IMR-90 (cell line): ENCODE measurements at regions not wholly inside any gene's neighbourhood (a gene's known extent, or its start where the extent isn't known, plus 50 kb on each side); places are given as distances from the start of the nearest gene placed in this dataset.

Experiments
- ATAC-seq: fragments of 200-7000 bp; cut with Tn5 transposase; 2 replicates; pipeline ENCODE4 v1.9.1; 2020; ENCODE audit warnings: low read depth, mild to moderate bottlenecking, moderate library complexity
- BruUV-seq: library from RNA; stranded (reverse); fragments of 400-500 nt; replicated peaks from 2 replicates; lab custom pipeline; 2021; lab: Mats Ljungman, UMichigan
- CTCF ChIA-PET: fragments of 300-600 bp; formaldehyde crosslinking; extraction: SDS; loops from one replicate; lab custom pipeline; 2021; ENCODE audit warnings: antibody characterized with exemption; lab: Yijun Ruan, JAX
- POLR2A ChIA-PET: fragments of 300-600 bp; sonication (Branson Sonifier 250); formaldehyde crosslinking; loops from one replicate; lab custom pipeline; 2022; ENCODE audit warnings: antibody characterized with exemption; ENCODE audit not compliant: unreplicated experiment; lab: Charles Lee
- DNase-seq: peaks from one replicate; pipeline ENCODE4 v3.0.0; 2013
- H2AFZ ChIP-seq: replicated peaks from 2 replicates; pipeline ENCODE3; 2013; ENCODE audit warnings: low read length, mild to moderate bottlenecking; ENCODE audit not compliant: poor library complexity
- H2AK5ac ChIP-seq: 2 replicates; pipeline ENCODE4 v1.6.1; 2013; ENCODE audit warnings: low read depth, low read length, inconsistent platforms
- H2AK9ac ChIP-seq: replicated peaks from 2 replicates; pipeline ENCODE3; 2013; ENCODE audit warnings: mild to moderate bottlenecking, low read depth, low read length, moderate library complexity; ENCODE audit not compliant: poor library complexity
- H2BK120ac ChIP-seq: 2 replicates; pipeline ENCODE4 v1.6.1; 2013; ENCODE audit warnings: low read depth, low read length, inconsistent platforms
- H2BK15ac ChIP-seq: 3 replicates; pipeline ENCODE4 v1.6.1; 2013; ENCODE audit warnings: low read depth, low read length, inconsistent platforms
- H2BK20ac ChIP-seq: 2 replicates; pipeline ENCODE4 v1.6.1; 2013; ENCODE audit warnings: low read depth, mild to moderate bottlenecking, inconsistent platforms, low read length, moderate library complexity
- H2BK5ac ChIP-seq: 2 replicates; pipeline ENCODE4 v1.6.1; 2013; ENCODE audit warnings: mild to moderate bottlenecking, low read depth, low read length, inconsistent platforms; ENCODE audit not compliant: poor library complexity, severe bottlenecking
- H3K14ac ChIP-seq: replicated peaks from 2 replicates; pipeline ENCODE4 v1.6.1; 2013; ENCODE audit warnings: low read depth, low read length, inconsistent platforms
- H3K18ac ChIP-seq: 2 replicates; pipeline ENCODE4 v1.6.1; 2013; ENCODE audit warnings: low read depth, low read length, control low read depth
- H3K23ac ChIP-seq: 2 replicates; pipeline ENCODE4 v1.6.1; 2013; ENCODE audit warnings: low read depth, low read length, inconsistent platforms
- H3K27ac ChIP-seq: 2 replicates; pipeline ENCODE4 v1.5.1; 2013; ENCODE audit warnings: mild to moderate bottlenecking, control low read depth, low read length; ENCODE audit not compliant: insufficient read depth
- H3K27me3 ChIP-seq: 2 replicates; pipeline ENCODE4 v1.6.1; 2013; ENCODE audit warnings: low read length; ENCODE audit not compliant: control insufficient read depth, insufficient read depth
- H3K36me3 ChIP-seq: 2 replicates; pipeline ENCODE4 v1.6.1; 2013; ENCODE audit warnings: low read length, mixed read lengths; ENCODE audit not compliant: control insufficient read depth, insufficient read depth
- H3K4ac ChIP-seq: 2 replicates; pipeline ENCODE4 v1.6.1; 2013; ENCODE audit warnings: low read depth, low read length, inconsistent platforms
- H3K4me1 ChIP-seq: 2 replicates; pipeline ENCODE4 v1.6.1; 2013; ENCODE audit warnings: low read length, mixed read lengths; ENCODE audit not compliant: control insufficient read depth, insufficient read depth
- H3K4me2 ChIP-seq: 2 replicates; pipeline ENCODE4 v1.6.1; 2013; ENCODE audit warnings: low read depth, mild to moderate bottlenecking, control low read depth, low read length, moderate library complexity
- H3K4me3 ChIP-seq: 2 replicates; pipeline ENCODE4 v1.5.1; 2013; ENCODE audit warnings: low read depth, mild to moderate bottlenecking, control low read depth, low read length, moderate library complexity; ENCODE audit not compliant: insufficient read depth
- H3K56ac ChIP-seq: 2 replicates; pipeline ENCODE4 v1.6.1; 2013; ENCODE audit warnings: low read length, inconsistent platforms; ENCODE audit not compliant: insufficient read depth; ENCODE audit errors: extremely low read depth
- H3K79me1 ChIP-seq, 2 experiments: 2 replicates each; pipeline ENCODE4 v1.6.1; 2013; ENCODE audit warnings: low read length in 2 of 2, inconsistent platforms in 1 of 2, low read depth in 1 of 2
- H3K9ac ChIP-seq: 2 replicates; pipeline ENCODE4 v1.6.1; 2013; ENCODE audit warnings: low read depth, low read length, control low read depth
- H3K9me1 ChIP-seq: 2 replicates; pipeline ENCODE4 v1.6.1; 2013; ENCODE audit warnings: low read length, inconsistent platforms; ENCODE audit not compliant: insufficient read depth
- H3K9me3 ChIP-seq: 2 replicates; pipeline ENCODE4 v1.6.1; 2013; ENCODE audit warnings: low read length; ENCODE audit not compliant: control insufficient read depth, insufficient read depth
- H4K20me1 ChIP-seq: 2 replicates; pipeline ENCODE4 v1.6.1; 2013; ENCODE audit warnings: low read length, inconsistent platforms; ENCODE audit not compliant: insufficient read depth
- H4K5ac ChIP-seq: 2 replicates; pipeline ENCODE4 v1.6.1; 2013; ENCODE audit warnings: mild to moderate bottlenecking, low read depth, low read length, control low read depth
- H4K8ac ChIP-seq, 2 experiments: 2 replicates each; pipeline ENCODE4 v1.6.1; 2013; ENCODE audit warnings: low read depth in 2 of 2, low read length in 2 of 2, control low read depth in 1 of 2, inconsistent platforms in 1 of 2
- H4K91ac ChIP-seq: 2 replicates; pipeline ENCODE4 v1.6.1; 2013; ENCODE audit warnings: low read depth, low read length, inconsistent platforms; ENCODE audit not compliant: insufficient read depth
- CHD1 ChIP-seq: IDR thresholded peaks from 2 replicates; pipeline ENCODE4 v1.6.1; 2012; ENCODE audit warnings: low read depth, low read length, improper control_type of control experiment
- ELK1 ChIP-seq: fragments of 150-350 bp; IDR thresholded peaks from 2 replicates; pipeline ENCODE4 v1.6.1; 2016; ENCODE audit warnings: low read depth, mild to moderate bottlenecking, low read length, moderate library complexity, borderline replicate concordance
- MXI1 ChIP-seq: IDR thresholded peaks from 2 replicates; pipeline ENCODE4 v1.6.1; 2012; ENCODE audit warnings: low read depth, mild to moderate bottlenecking, low read length, moderate library complexity, borderline replicate concordance
- NFE2L2 ChIP-seq: fragments of 150-350 bp; IDR thresholded peaks from 2 replicates; pipeline ENCODE4 v1.6.1; 2016; ENCODE audit warnings: low read depth, mild to moderate bottlenecking, low read length
- RAD21 ChIP-seq: IDR thresholded peaks from 2 replicates; pipeline ENCODE4 v1.6.1; 2012; ENCODE audit warnings: low read length, improper control_type of control experiment
- RCOR1 ChIP-seq: IDR thresholded peaks from 2 replicates; pipeline ENCODE4 v1.6.1; 2012; ENCODE audit warnings: mild to moderate bottlenecking, low read length, improper control_type of control experiment; ENCODE audit not compliant: insufficient replicate concordance
- WGBS, 2 experiments: methylation state at CpG; one replicate each; pipeline versions ENCODE4 v1.1.5 to v1.1.7; 2013; ENCODE audit warnings: missing lambda C conversion rate in 2 of 2; ENCODE audit not compliant: insufficient read length in 1 of 2; ENCODE audit errors: extremely low coverage in 2 of 2; 5-methylcytosine and 5-hydroxymethylcytosine counted together
- dilution Hi-C: fragments of 300-500 bp; cut with HindIII; formaldehyde crosslinking; loops from one replicate; pipeline ENCODE4 v1.14.3; 2018; ENCODE audit warnings: low sequenced_read_pairs; ENCODE audit not compliant: unreplicated experiment
- in situ Hi-C: fragments of 300-500 bp; cut with MboI; formaldehyde crosslinking; loops from 3 replicates; pipeline ENCODE4 v1.14.3; 2019; ENCODE audit warnings: low sequenced_read_pairs, inconsistent platforms, mixed read lengths
- intact Hi-C: fragments of 100-400 bp; cut with micrococcal nuclease; formaldehyde crosslinking; loops from 2 replicates; pipeline ENCODE4 v1.10.0; 2022

GRCh38 chr20:40056171-40056570 is 632.9 kb downstream of the MAFB start:
- H4K5ac ChIP-seq = no peak overlapping the region
- no peak overlapping the region for H3K56ac ChIP-seq
- DNase-seq = no peak
- no peaks in the 10 kb centered on the region for H3K4me1 ChIP-seq
- WGBS, 2 experiments = no CpG with 5 or more reads among the region's 1 CpG
- no peak for ATAC-seq
- no peak for TF ChIP-seq RCOR1
- TF ChIP-seq CHD1 = no peak
- TF ChIP-seq NFE2L2 = no peak
- TF ChIP-seq RAD21 = no peak
- no peak for TF ChIP-seq MXI1
- no peak for TF ChIP-seq ELK1
- in situ Hi-C loops (no loop called here), dilution Hi-C loops (no loop called here), intact Hi-C loops (no loop called here)
- H3K9ac ChIP-seq = no peak overlapping the region
- CTCF ChIA-PET = no interaction called here
- no peak overlapping the region for H2BK5ac ChIP-seq
- no peaks in the 10 kb centered on the region for H3K9me3 ChIP-seq
- no peaks in the 10 kb centered on the region for H4K20me1 ChIP-seq
- no peak overlapping the region for H2BK20ac ChIP-seq
- no peak overlapping the region for H2AFZ ChIP-seq
- no peak overlapping the region for H4K91ac ChIP-seq
- no peak overlapping the region for H3K14ac ChIP-seq
- BruUV-seq = no TSS peak
- no peaks in the 10 kb centered on the region for H3K79me1 ChIP-seq
- no peak overlapping the region for H3K27ac ChIP-seq
- no peak overlapping the region for H2AK9ac ChIP-seq
- no peak overlapping the region for H2BK120ac ChIP-seq
- H4K8ac ChIP-seq = no peak overlapping the region
- no peak overlapping the region for H3K4me3 ChIP-seq
- no peak overlapping the region for H3K18ac ChIP-seq
- no peak overlapping the region for H2BK15ac ChIP-seq
- no peak overlapping the region for H2AK5ac ChIP-seq
- H3K23ac ChIP-seq = no peak overlapping the region
- H3K27me3 ChIP-seq = no peaks in the 10 kb centered on the region
- POLR2A ChIA-PET = no interaction called here
- no peaks in the 10 kb centered on the region for H3K36me3 ChIP-seq
- no peak overlapping the region for H3K4ac ChIP-seq
- no peaks in the 10 kb centered on the region for H3K9me1 ChIP-seq
- no peak overlapping the region for H3K4me2 ChIP-seq
